Astrocyte (in vitro differentiated cells and primary cell): ENCODE measurements at regions not wholly inside any gene's neighbourhood (a gene's known extent, or its start where the extent isn't known, plus 50 kb on each side); places are given as distances from the start of the nearest gene placed in this dataset.
A peak's percentile ranks its signal among the peaks of the same experiment; 100 is the strongest.

Source experiments
- DNase-seq: peaks from one replicate; pipeline ENCODE4 v3.0.0-alpha.2; 2010; ENCODE audit warnings: low read depth
- FAIRE-seq: peaks from 2 replicates; lab custom pipeline; 2011; peaks lifted over from hg19 to GRCh38; lab: Jason Lieb, UNC
- H2AFZ ChIP-seq: 2 replicates; pipeline ENCODE4 v1.6.0; 2012; ENCODE audit warnings: low read depth, low read length, inconsistent platforms
- H3K27ac ChIP-seq: 2 replicates; pipeline ENCODE4 v1.5.1; 2011; ENCODE audit warnings: low read depth, low read length, inconsistent platforms
- H3K27me3 ChIP-seq: 2 replicates; pipeline ENCODE4 v1.6.0; 2011; ENCODE audit warnings: low read length, inconsistent platforms; ENCODE audit not compliant: insufficient read depth
- H3K36me3 ChIP-seq: 2 replicates; pipeline ENCODE4 v1.5.1; 2011; ENCODE audit warnings: low read length, inconsistent platforms; ENCODE audit not compliant: insufficient read depth
- H3K4me1 ChIP-seq: 2 replicates; pipeline ENCODE4 v1.5.1; 2011; ENCODE audit warnings: low read length, inconsistent platforms; ENCODE audit not compliant: insufficient read depth
- H3K4me2 ChIP-seq: 2 replicates; pipeline ENCODE4 v1.6.0; 2012; ENCODE audit warnings: low read length, inconsistent platforms
- H3K4me3 ChIP-seq: 2 replicates; pipeline ENCODE4 v1.5.1; 2011; ENCODE audit warnings: low read depth, mild to moderate bottlenecking, low read length, inconsistent platforms; ENCODE audit not compliant: insufficient read depth
- H3K79me2 ChIP-seq: 2 replicates; pipeline ENCODE4 v1.6.0; 2012; ENCODE audit warnings: mild to moderate bottlenecking, low read length, inconsistent platforms; ENCODE audit not compliant: insufficient read depth
- H3K9ac ChIP-seq: 2 replicates; pipeline ENCODE4 v1.6.0; 2012; ENCODE audit warnings: mild to moderate bottlenecking, low read length, inconsistent platforms
- H3K9me3 ChIP-seq: 2 replicates; pipeline ENCODE4 v1.5.1; 2012; ENCODE audit warnings: low read depth, mild to moderate bottlenecking, low read length, inconsistent platforms; ENCODE audit not compliant: insufficient read depth
- H4K20me1 ChIP-seq: 2 replicates; pipeline ENCODE4 v1.6.0; 2012; ENCODE audit warnings: low read length, inconsistent platforms; ENCODE audit not compliant: insufficient read depth
- H3K27ac Mint-ChIP-seq: one replicate; pipeline ENCODE4 v1.8.0; 2021; ENCODE audit warnings: mild to moderate bottlenecking, mixed read lengths; ENCODE audit not compliant: unreplicated experiment
- H3K27me3 Mint-ChIP-seq: one replicate; pipeline ENCODE4 v1.8.0; 2021; ENCODE audit warnings: low read depth, mixed read lengths; ENCODE audit not compliant: unreplicated experiment
- H3K36me3 Mint-ChIP-seq: one replicate; pipeline ENCODE4 v1.8.0; 2021; ENCODE audit warnings: low read depth, mixed read lengths; ENCODE audit not compliant: unreplicated experiment
- H3K4me1 Mint-ChIP-seq: one replicate; pipeline ENCODE4 v1.8.0; 2021; ENCODE audit warnings: low read depth, mixed read lengths; ENCODE audit not compliant: unreplicated experiment
- H3K4me3 Mint-ChIP-seq: one replicate; pipeline ENCODE4 v1.8.0; 2021; ENCODE audit warnings: mild to moderate bottlenecking, moderate library complexity, mixed read lengths; ENCODE audit not compliant: unreplicated experiment
- H3K9me3 Mint-ChIP-seq: one replicate; pipeline ENCODE4 v1.8.0; 2021; ENCODE audit warnings: mild to moderate bottlenecking, mixed read lengths; ENCODE audit not compliant: unreplicated experiment
- EZH2 ChIP-seq: IDR thresholded peaks from 2 replicates; pipeline ENCODE4 v1.6.1; 2012; ENCODE audit warnings: mild to moderate bottlenecking, low read length, inconsistent platforms; ENCODE audit not compliant: insufficient read depth
- TF ChIP-seq, protein P1 (sequence below): IDR thresholded peaks from 2 replicates; pipeline ENCODE4 v1.5.1; 2011; ENCODE audit warnings: low read depth, mild to moderate bottlenecking, inconsistent platforms, low read length, moderate library complexity; ENCODE audit not compliant: insufficient read depth

DNA sequence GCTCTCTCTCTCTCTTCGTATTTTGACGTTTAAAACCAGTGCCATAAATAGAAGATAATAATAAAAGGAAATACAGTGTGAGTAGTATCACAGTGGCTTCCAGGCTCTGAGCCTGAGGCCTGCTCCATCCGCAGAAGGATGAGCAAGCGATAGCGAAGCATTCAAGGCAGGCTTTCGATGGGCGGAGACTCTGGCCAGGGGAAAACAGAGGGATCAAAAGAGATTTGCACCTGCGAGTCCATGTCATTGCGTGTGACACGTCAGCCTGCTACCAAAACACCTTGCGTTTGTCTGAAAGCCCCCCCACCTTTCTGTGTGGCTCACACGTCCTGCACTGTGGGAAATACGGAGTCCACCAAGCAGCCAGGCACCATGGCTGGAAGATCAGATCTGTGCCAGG, 377.3 kb upstream of the SULF2 start:
- Histone ChIP-seq H3K9me3 (no peaks in the 10 kb centered on the region), H4K20me1 (no peaks in the 10 kb centered on the region), H3K79me2 (no peaks in the 10 kb centered on the region), H3K27ac (no peak overlapping the region), H3K27me3 (peaks cover 35% of the 10 kb centered on the region), H3K4me1 (no peaks in the 10 kb centered on the region), H3K4me2 (no peak overlapping the region), H3K4me3 (no peak overlapping the region), H3K36me3 (no peaks in the 10 kb centered on the region), H3K9ac (no peak overlapping the region), H2AFZ (no peak overlapping the region)
- Mint-ChIP-seq H3K27ac (no peak overlapping the region), H3K4me3 (peak overlapping the region; percentile 5), H3K4me1 (no peaks in the 10 kb centered on the region), H3K9me3 (no peaks in the 10 kb centered on the region), H3K36me3 (no peaks in the 10 kb centered on the region), H3K27me3 (peaks cover 37% of the 10 kb centered on the region)
- DNase-seq, result no peak
- TF ChIP-seq, protein P1, sequence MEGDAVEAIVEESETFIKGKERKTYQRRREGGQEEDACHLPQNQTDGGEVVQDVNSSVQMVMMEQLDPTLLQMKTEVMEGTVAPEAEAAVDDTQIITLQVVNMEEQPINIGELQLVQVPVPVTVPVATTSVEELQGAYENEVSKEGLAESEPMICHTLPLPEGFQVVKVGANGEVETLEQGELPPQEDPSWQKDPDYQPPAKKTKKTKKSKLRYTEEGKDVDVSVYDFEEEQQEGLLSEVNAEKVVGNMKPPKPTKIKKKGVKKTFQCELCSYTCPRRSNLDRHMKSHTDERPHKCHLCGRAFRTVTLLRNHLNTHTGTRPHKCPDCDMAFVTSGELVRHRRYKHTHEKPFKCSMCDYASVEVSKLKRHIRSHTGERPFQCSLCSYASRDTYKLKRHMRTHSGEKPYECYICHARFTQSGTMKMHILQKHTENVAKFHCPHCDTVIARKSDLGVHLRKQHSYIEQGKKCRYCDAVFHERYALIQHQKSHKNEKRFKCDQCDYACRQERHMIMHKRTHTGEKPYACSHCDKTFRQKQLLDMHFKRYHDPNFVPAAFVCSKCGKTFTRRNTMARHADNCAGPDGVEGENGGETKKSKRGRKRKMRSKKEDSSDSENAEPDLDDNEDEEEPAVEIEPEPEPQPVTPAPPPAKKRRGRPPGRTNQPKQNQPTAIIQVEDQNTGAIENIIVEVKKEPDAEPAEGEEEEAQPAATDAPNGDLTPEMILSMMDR, result no peak
- no peak for TF ChIP-seq EZH2
- FAIRE-seq, result no peak

DNA sequence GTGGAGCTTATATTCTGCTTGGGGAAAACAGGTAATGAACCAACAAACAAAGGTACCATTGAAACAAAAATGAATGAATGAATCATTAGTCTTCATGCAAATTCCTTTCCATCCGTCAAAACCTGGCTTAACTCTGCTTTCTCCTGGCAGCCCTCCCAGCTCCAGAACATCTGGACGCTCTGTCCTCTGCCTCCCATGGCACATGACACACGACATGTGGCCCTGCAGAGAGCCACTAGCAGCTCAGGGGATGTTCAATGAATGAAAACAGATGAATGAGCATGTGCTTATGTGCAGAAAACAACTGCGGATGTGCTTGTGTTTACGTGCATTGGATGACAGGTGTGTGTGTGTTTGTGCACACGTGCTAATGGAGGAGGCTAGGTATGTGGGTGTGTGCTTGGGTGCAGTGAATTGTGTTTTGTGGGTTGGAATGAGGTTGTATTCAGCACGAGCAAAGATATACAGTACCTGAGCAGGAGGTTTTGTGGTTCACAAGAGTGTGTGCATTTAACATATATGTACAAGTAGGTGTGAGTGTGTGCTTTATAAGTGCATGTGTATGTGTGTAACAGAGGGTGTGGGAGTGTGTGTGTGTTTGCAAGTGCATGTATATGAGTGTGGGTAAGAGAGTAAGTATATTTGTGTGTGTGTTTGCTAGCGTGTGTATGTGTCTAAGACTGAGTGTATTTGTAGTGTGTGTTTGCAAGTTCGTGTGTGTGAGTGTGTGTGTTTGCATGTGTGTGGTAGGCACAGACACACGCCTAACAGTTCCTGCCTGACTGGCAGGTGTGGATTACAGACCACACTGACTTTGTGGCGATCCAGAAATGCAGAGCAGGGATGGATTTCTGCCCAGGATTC, 374.1 kb upstream of the SULF2 start:
- H3K36me3 ChIP-seq, result no peaks in the 10 kb centered on the region
- H2AFZ ChIP-seq, result no peak overlapping the region
- H3K4me1 Mint-ChIP-seq, result peaks cover 4% of the 10 kb centered on the region
- peaks cover 22% of the 10 kb centered on the region for H3K27me3 ChIP-seq
- no peaks in the 10 kb centered on the region for H4K20me1 ChIP-seq
- H3K27me3 Mint-ChIP-seq, result peaks cover 10% of the 10 kb centered on the region
- TF ChIP-seq, protein P1, result no peak
- no peak for TF ChIP-seq EZH2
- no peak overlapping the region for H3K4me3 ChIP-seq
- FAIRE-seq (no peak), DNase-seq (no peak)
- H3K36me3 Mint-ChIP-seq, result peaks cover 1% of the 10 kb centered on the region
- peaks cover 11% of the 10 kb centered on the region for H3K9me3 ChIP-seq
- no peaks in the 10 kb centered on the region for H3K4me1 ChIP-seq
- H3K4me2 ChIP-seq, result no peak overlapping the region
- no peaks in the 10 kb centered on the region for H3K79me2 ChIP-seq
- H3K9me3 Mint-ChIP-seq, result peaks cover 14% of the 10 kb centered on the region
- H3K4me3 Mint-ChIP-seq, result no peak overlapping the region
- H3K9ac ChIP-seq, result no peak overlapping the region
- H3K27ac ChIP-seq, result no peak overlapping the region
- H3K27ac Mint-ChIP-seq, result no peak overlapping the region

GRCh38 chr20:48158014-48158413, 372.7 kb upstream of the SULF2 start:
- Mint-ChIP-seq H3K27me3 (peaks cover 4% of the 10 kb centered on the region), H3K27ac (no peak overlapping the region), H3K4me3 (no peak overlapping the region), H3K4me1 (peaks cover 13% of the 10 kb centered on the region), H3K36me3 (peaks cover 1% of the 10 kb centered on the region), H3K9me3 (peaks cover 14% of the 10 kb centered on the region)
- Histone ChIP-seq H3K4me3 (no peak overlapping the region), H3K9ac (no peak overlapping the region), H3K36me3 (no peaks in the 10 kb centered on the region), H3K27me3 (peaks cover 33% of the 10 kb centered on the region), H3K27ac (no peak overlapping the region), H3K4me1 (no peaks in the 10 kb centered on the region), H3K9me3 (peaks cover 11% of the 10 kb centered on the region), H4K20me1 (no peaks in the 10 kb centered on the region), H3K4me2 (no peak overlapping the region), H2AFZ (no peak overlapping the region), H3K79me2 (no peaks in the 10 kb centered on the region)
- DNase-seq (peak; percentile 53), FAIRE-seq (no peak)
- TF ChIP-seq EZH2, result no peak
- TF ChIP-seq, protein P1, result no peak
